GM13976 (cell line): ENCODE measurements at regions not wholly inside any gene's neighbourhood (a gene's known extent, or its start where the extent isn't known, plus 50 kb on each side); places are given as distances from the start of the nearest gene placed in this dataset.

Experiments
- DNase-seq: peaks from one replicate; pipeline ENCODE4 v3.0.0; 2012; ENCODE audit warnings: low spot score
- CTCF ChIP-seq: IDR thresholded peaks from 2 replicates; pipeline ENCODE4 v1.5.1; 2012; ENCODE audit warnings: borderline replicate concordance, mild to moderate bottlenecking; ENCODE audit not compliant: insufficient read depth; ENCODE audit errors: extremely low read depth, missing control alignments, control extremely low read depth
- in situ Hi-C: fragments of 300-500 bp; cut with MboI; formaldehyde crosslinking; loops from one replicate; pipeline ENCODE4 v1.12.0; 2022; ENCODE audit warnings: low sequenced_read_pairs, mixed read lengths, inconsistent platforms; ENCODE audit not compliant: unreplicated experiment

- no peak for TF ChIP-seq CTCF
- in situ Hi-C loops, result no loop called here
These were observed 116.4 kb upstream of the PTPRD start for GRCh38 chr9:10729213-10729612.

GRCh38 chr9:10744669-10745068 lies 131.9 kb upstream of the PTPRD start:
- DNase-seq, result no peak
- no peak for TF ChIP-seq CTCF
- in situ Hi-C loops, result no loop called here

More at GRCh38 chr9:10729213-10729612, 116.4 kb upstream of the PTPRD start:
- DNase-seq, result no peak

- no peak for TF ChIP-seq CTCF
- in situ Hi-C loops, result no loop called here
- no peak for DNase-seq
These were observed 140.7 kb upstream of the PTPRD start for GRCh38 chr9:10753474-10753873.

- in situ Hi-C loops, result no loop called here
- TF ChIP-seq CTCF, result no peak
- no peak for DNase-seq
These were observed 151.7 kb upstream of the PTPRD start for GRCh38 chr9:10764481-10764880.

- TF ChIP-seq CTCF, result no peak
- DNase-seq, result no peak
- in situ Hi-C loops, result no loop called here
These were observed 160.3 kb upstream of the PTPRD start for GRCh38 chr9:10773136-10773535.

GRCh38 chr9:10774051-10774450 lies 161.2 kb upstream of the PTPRD start:
- TF ChIP-seq CTCF, result no peak
- in situ Hi-C loops, result no loop called here
- no peak for DNase-seq

- DNase-seq, result no peak
- no peak for TF ChIP-seq CTCF
- in situ Hi-C loops, result no loop called here
These were observed 172.5 kb upstream of the PTPRD start for GRCh38 chr9:10785255-10785654.
